ENCODE measurements at regions not wholly inside any gene's neighbourhood (a gene's known extent, or its start where the extent isn't known, plus 50 kb on each side); places are given as distances from the start of the nearest gene placed in this dataset.
A peak's percentile ranks its signal among the peaks of the same experiment; 100 is the strongest.
"Not testable (repeated sequence)": the region's sequence is repeated elsewhere in the genome, so short reads cannot be mapped to it uniquely, and the experiment has no call there.

DNA sequence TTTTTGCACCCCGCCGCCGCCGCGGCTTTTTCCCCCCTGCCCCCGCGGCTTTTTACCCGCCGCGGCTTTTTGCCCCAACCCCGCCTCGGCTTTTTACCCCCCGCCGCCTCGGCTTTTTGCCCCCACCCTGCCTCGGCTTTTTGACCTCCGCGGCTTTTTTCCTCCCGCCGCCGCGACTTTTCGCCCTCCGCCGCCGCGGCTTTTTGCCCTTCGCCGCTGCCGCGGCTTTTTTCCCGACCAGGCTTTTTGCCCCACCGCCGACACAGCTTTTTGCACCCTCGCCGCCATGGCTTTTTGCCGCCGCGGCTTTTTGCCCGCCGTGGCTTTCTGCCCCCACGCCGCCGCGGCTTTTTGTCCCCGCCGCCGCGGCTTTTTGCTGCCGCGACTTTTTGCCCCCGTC, 137.0 kb upstream of the TP53TG3D start:
- no CpG with 5 or more reads among the region's 52 CpGs for WGBS (ENCODE audit: extremely low coverage, insufficient coverage, insufficient read length)
- no peak overlapping the region for H3K9ac ChIP-seq (ENCODE audit: low read length)
- no peak overlapping the region for H3K23ac ChIP-seq (ENCODE audit: low read length)
- H2BK120ac ChIP-seq (ENCODE audit: insufficient read depth, low read length, poor library complexity), result no peak overlapping the region
- H2BK12ac ChIP-seq (ENCODE audit: low read length), result no peak overlapping the region
- peak in 1 of 2 donors; percentile 18 for DNase-seq
- no peaks in the 10 kb centered on the region for H3K4me1 ChIP-seq (ENCODE audit: control insufficient read depth in 1 of 2, insufficient read depth in 2 of 2, low read length in 2 of 2)
- H3K36me3 ChIP-seq (ENCODE audit: control insufficient read depth in 1 of 2, insufficient read depth in 2 of 2, low read length in 2 of 2), result no peaks in the 10 kb centered on the region
- no peaks in the 10 kb centered on the region for H3K79me2 ChIP-seq (ENCODE audit: control insufficient read depth, insufficient read depth, low read length, poor library complexity)
- no peaks in the 10 kb centered on the region for H3K27me3 ChIP-seq (ENCODE audit: insufficient read depth, low read length)
- no peak overlapping the region for H2AK5ac ChIP-seq (ENCODE audit: low read length)
- H3K14ac ChIP-seq (ENCODE audit: low read length), result no peak overlapping the region
- no peak overlapping the region for H2BK5ac ChIP-seq (ENCODE audit: low read depth, low read length, poor library complexity)
- H3K79me1 ChIP-seq (ENCODE audit: low read length), result no peaks in the 10 kb centered on the region
- H4K91ac ChIP-seq (ENCODE audit: low read depth, low read length), result no peak overlapping the region
- H3K27ac ChIP-seq (ENCODE audit: low read depth, low read length), result no peak overlapping the region
- no peak overlapping the region for H4K12ac ChIP-seq (ENCODE audit: low read depth, low read length)
- no peak overlapping the region for H3K4me3 ChIP-seq (ENCODE audit: low read depth, low read length)
- H4K8ac ChIP-seq (ENCODE audit: low read depth, low read length), result no peak overlapping the region
- no peak overlapping the region for H3K18ac ChIP-seq (ENCODE audit: low read length)
- no peak overlapping the region for H3K4me2 ChIP-seq (ENCODE audit: low read length)
- H2AFZ ChIP-seq (ENCODE audit: insufficient read depth, low read length, poor library complexity), result no peak overlapping the region
- H3K4ac ChIP-seq (ENCODE audit: low read depth, low read length), result no peak overlapping the region
- H3K9me3 ChIP-seq (ENCODE audit: insufficient read depth, low read depth, low read length), result no peaks in the 10 kb centered on the region

DNA sequence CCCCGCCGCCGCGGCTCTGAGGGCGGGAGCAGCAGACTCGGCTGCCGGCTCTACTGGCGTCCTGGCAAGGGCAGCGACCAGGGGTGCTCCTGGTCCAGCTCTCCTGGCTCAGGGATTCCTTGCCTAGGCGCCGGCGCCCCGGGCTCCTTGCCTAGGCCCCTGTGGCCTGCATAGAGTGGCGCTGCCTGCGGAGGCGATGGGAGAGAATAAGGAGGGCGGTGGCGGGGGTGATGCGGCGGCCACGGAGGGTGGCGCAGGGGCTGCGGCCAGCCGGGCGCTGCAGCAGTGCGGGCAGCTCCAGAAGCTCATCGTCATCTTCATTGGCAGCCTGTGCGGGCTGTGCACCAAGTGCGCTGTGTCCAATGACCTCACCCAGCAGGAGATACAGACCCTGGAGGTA, 136.6 kb upstream of the TP53TG3D start:
- not testable (repeated sequence) for H3K79me1 ChIP-seq (ENCODE audit: low read length); DNase-seq; H3K18ac ChIP-seq (ENCODE audit: low read length); H2BK12ac ChIP-seq (ENCODE audit: low read length); H4K91ac ChIP-seq (ENCODE audit: low read depth, low read length); H3K14ac ChIP-seq (ENCODE audit: low read length); H3K27ac ChIP-seq (ENCODE audit: low read depth, low read length); H3K4me1 ChIP-seq (ENCODE audit: control insufficient read depth in 1 of 2, insufficient read depth in 2 of 2, low read length in 2 of 2); H3K27me3 ChIP-seq (ENCODE audit: insufficient read depth, low read length); H3K4me2 ChIP-seq (ENCODE audit: low read length); H2BK120ac ChIP-seq (ENCODE audit: insufficient read depth, low read length, poor library complexity); H3K23ac ChIP-seq (ENCODE audit: low read length); H4K12ac ChIP-seq (ENCODE audit: low read depth, low read length); H3K79me2 ChIP-seq (ENCODE audit: control insufficient read depth, insufficient read depth, low read length, poor library complexity); H2BK5ac ChIP-seq (ENCODE audit: low read depth, low read length, poor library complexity); H3K9ac ChIP-seq (ENCODE audit: low read length); H3K4me3 ChIP-seq (ENCODE audit: low read depth, low read length); H4K8ac ChIP-seq (ENCODE audit: low read depth, low read length); H2AK5ac ChIP-seq (ENCODE audit: low read length); H3K36me3 ChIP-seq (ENCODE audit: control insufficient read depth in 1 of 2, insufficient read depth in 2 of 2, low read length in 2 of 2); H2AFZ ChIP-seq (ENCODE audit: insufficient read depth, low read length, poor library complexity); H3K4ac ChIP-seq (ENCODE audit: low read depth, low read length); H3K9me3 ChIP-seq (ENCODE audit: insufficient read depth, low read depth, low read length)
- WGBS (ENCODE audit: extremely low coverage, insufficient coverage, insufficient read length), result no CpG with 5 or more reads among the region's 29 CpGs

DNA sequence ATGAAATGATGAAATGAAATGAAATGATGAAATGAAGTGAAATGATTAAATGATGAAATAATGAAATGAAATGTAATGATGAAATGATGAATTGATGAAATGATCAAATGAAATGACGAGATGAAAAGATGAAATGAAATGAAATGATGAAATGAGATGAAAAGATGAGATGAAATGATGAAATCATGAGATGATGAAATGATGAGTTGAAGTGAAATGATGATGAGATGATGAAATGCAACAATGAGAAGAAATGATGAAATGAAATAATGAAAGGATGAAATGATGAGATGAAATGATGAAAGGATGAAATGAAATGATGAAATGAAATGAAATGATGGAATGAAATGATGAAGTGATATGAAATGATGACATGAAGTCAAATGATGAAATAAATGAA, 132.7 kb upstream of the TP53TG3D start:
- H2BK5ac ChIP-seq (ENCODE audit: low read depth, low read length, poor library complexity); H2AK5ac ChIP-seq (ENCODE audit: low read length); DNase-seq; H3K14ac ChIP-seq (ENCODE audit: low read length); H2AFZ ChIP-seq (ENCODE audit: insufficient read depth, low read length, poor library complexity); H3K9ac ChIP-seq (ENCODE audit: low read length); H3K79me1 ChIP-seq (ENCODE audit: low read length); H3K79me2 ChIP-seq (ENCODE audit: control insufficient read depth, insufficient read depth, low read length, poor library complexity); H3K23ac ChIP-seq (ENCODE audit: low read length); H4K8ac ChIP-seq (ENCODE audit: low read depth, low read length); H3K4ac ChIP-seq (ENCODE audit: low read depth, low read length); H3K36me3 ChIP-seq (ENCODE audit: control insufficient read depth in 1 of 2, insufficient read depth in 2 of 2, low read length in 2 of 2); H3K27ac ChIP-seq (ENCODE audit: low read depth, low read length); H3K4me1 ChIP-seq (ENCODE audit: control insufficient read depth in 1 of 2, insufficient read depth in 2 of 2, low read length in 2 of 2); H3K9me3 ChIP-seq (ENCODE audit: insufficient read depth, low read depth, low read length); H3K4me3 ChIP-seq (ENCODE audit: low read depth, low read length); H2BK120ac ChIP-seq (ENCODE audit: insufficient read depth, low read length, poor library complexity); H3K18ac ChIP-seq (ENCODE audit: low read length); H4K91ac ChIP-seq (ENCODE audit: low read depth, low read length); H2BK12ac ChIP-seq (ENCODE audit: low read length); H3K4me2 ChIP-seq (ENCODE audit: low read length); H4K12ac ChIP-seq (ENCODE audit: low read depth, low read length); H3K27me3 ChIP-seq (ENCODE audit: insufficient read depth, low read length): not testable (repeated sequence)
- WGBS (ENCODE audit: extremely low coverage, insufficient coverage, insufficient read length), result 100% methylated on average over 1 of the region's 1 CpG

DNA sequence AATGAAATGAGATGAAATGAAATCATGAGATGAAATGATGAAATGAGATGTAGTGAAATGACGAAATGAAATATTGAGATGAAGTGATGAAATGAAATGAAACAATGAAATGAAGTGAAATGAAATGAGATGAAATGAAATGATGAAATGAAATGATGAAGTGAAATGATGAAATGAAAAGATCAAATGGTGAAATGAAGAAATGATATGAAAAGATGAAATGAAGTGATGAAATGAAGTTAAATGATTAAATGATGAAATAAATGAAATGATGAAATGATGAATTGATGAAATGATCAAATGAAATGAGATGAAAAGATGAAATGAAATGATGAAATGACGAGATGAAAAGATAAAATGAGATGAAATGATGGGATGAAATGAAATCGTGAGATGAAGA, 132.3 kb upstream of the TP53TG3D start:
- not testable (repeated sequence) for H3K4me1 ChIP-seq (ENCODE audit: control insufficient read depth in 1 of 2, insufficient read depth in 2 of 2, low read length in 2 of 2); H2BK120ac ChIP-seq (ENCODE audit: insufficient read depth, low read length, poor library complexity); H3K27ac ChIP-seq (ENCODE audit: low read depth, low read length); H3K14ac ChIP-seq (ENCODE audit: low read length); H3K79me1 ChIP-seq (ENCODE audit: low read length); H3K4ac ChIP-seq (ENCODE audit: low read depth, low read length); H3K23ac ChIP-seq (ENCODE audit: low read length); H3K9me3 ChIP-seq (ENCODE audit: insufficient read depth, low read depth, low read length); H3K27me3 ChIP-seq (ENCODE audit: insufficient read depth, low read length); H4K8ac ChIP-seq (ENCODE audit: low read depth, low read length); H2AK5ac ChIP-seq (ENCODE audit: low read length); DNase-seq; H3K79me2 ChIP-seq (ENCODE audit: control insufficient read depth, insufficient read depth, low read length, poor library complexity); H4K12ac ChIP-seq (ENCODE audit: low read depth, low read length); H2BK5ac ChIP-seq (ENCODE audit: low read depth, low read length, poor library complexity); H3K18ac ChIP-seq (ENCODE audit: low read length); H3K36me3 ChIP-seq (ENCODE audit: control insufficient read depth in 1 of 2, insufficient read depth in 2 of 2, low read length in 2 of 2); H2BK12ac ChIP-seq (ENCODE audit: low read length); H4K91ac ChIP-seq (ENCODE audit: low read depth, low read length); H3K9ac ChIP-seq (ENCODE audit: low read length); H2AFZ ChIP-seq (ENCODE audit: insufficient read depth, low read length, poor library complexity); H3K4me2 ChIP-seq (ENCODE audit: low read length); H3K4me3 ChIP-seq (ENCODE audit: low read depth, low read length)
- 100% methylated on average over 3 of the region's 3 CpGs for WGBS (ENCODE audit: extremely low coverage, insufficient coverage, insufficient read length)

Data from trophoblast cell (in vitro differentiated cells and primary cell).